ENCODE measurements at regions not wholly inside any gene's neighbourhood (a gene's known extent, or its start where the extent isn't known, plus 50 kb on each side); places are given as distances from the start of the nearest gene placed in this dataset.

GRCh38 chr22:48431014-48431413 lies 1396.7 kb downstream of the BRD1 start:
- Histone ChIP-seq H3K79me2 (ENCODE audit: insufficient read depth, low read length) (no peaks in the 10 kb centered on the region), H3K9me2 (replicated peaks; ENCODE audit: insufficient read depth, low read length) (no peaks in the 10 kb centered on the region), H3K4me3 (ENCODE audit: insufficient read depth, low read length, poor library complexity, severe bottlenecking) (no peak overlapping the region), H4K20me1 (ENCODE audit: low read depth, low read length) (no peaks in the 10 kb centered on the region), H3K9me3 (ENCODE audit: insufficient read depth, low read length) (no peaks in the 10 kb centered on the region), H3K27me3 (ENCODE audit: low read length) (no peaks in the 10 kb centered on the region), H3K36me3 (ENCODE audit: low read length) (no peaks in the 10 kb centered on the region), H3F3A (ENCODE audit: insufficient read depth) (no peaks in the 10 kb centered on the region), H2AFZ (ENCODE audit: low read depth, low read length, severe bottlenecking) (no peak overlapping the region), H3K9ac (ENCODE audit: low read length) (no peak overlapping the region), H3K4me2 (ENCODE audit: low read depth, low read length, poor library complexity, severe bottlenecking) (no peak overlapping the region), H3K27ac (ENCODE audit: low read depth, low read length) (no peak overlapping the region)
- TF ChIP-seq, protein P1, sequence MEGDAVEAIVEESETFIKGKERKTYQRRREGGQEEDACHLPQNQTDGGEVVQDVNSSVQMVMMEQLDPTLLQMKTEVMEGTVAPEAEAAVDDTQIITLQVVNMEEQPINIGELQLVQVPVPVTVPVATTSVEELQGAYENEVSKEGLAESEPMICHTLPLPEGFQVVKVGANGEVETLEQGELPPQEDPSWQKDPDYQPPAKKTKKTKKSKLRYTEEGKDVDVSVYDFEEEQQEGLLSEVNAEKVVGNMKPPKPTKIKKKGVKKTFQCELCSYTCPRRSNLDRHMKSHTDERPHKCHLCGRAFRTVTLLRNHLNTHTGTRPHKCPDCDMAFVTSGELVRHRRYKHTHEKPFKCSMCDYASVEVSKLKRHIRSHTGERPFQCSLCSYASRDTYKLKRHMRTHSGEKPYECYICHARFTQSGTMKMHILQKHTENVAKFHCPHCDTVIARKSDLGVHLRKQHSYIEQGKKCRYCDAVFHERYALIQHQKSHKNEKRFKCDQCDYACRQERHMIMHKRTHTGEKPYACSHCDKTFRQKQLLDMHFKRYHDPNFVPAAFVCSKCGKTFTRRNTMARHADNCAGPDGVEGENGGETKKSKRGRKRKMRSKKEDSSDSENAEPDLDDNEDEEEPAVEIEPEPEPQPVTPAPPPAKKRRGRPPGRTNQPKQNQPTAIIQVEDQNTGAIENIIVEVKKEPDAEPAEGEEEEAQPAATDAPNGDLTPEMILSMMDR (IDR thresholded peaks at IDR 0.05; ENCODE audit: insufficient read depth, low read length, poor library complexity, severe bottlenecking): no peak
- no peak for TF ChIP-seq EZH2phosphoT487 (conservative IDR thresholded peaks at IDR 0.05; ENCODE audit: low read length)

- Histone ChIP-seq H3K9me2 (replicated peaks; ENCODE audit: insufficient read depth, low read length) (no peaks in the 10 kb centered on the region), H3K9ac (ENCODE audit: low read length) (no peak overlapping the region), H3K4me3 (ENCODE audit: insufficient read depth, low read length, poor library complexity, severe bottlenecking) (no peak overlapping the region), H3K79me2 (ENCODE audit: insufficient read depth, low read length) (no peaks in the 10 kb centered on the region), H3K4me2 (ENCODE audit: low read depth, low read length, poor library complexity, severe bottlenecking) (no peak overlapping the region), H2AFZ (ENCODE audit: low read depth, low read length, severe bottlenecking) (no peak overlapping the region), H3K9me3 (ENCODE audit: insufficient read depth, low read length) (no peaks in the 10 kb centered on the region), H3K27me3 (ENCODE audit: low read length) (no peaks in the 10 kb centered on the region), H4K20me1 (ENCODE audit: low read depth, low read length) (no peaks in the 10 kb centered on the region), H3K27ac (ENCODE audit: low read depth, low read length) (no peak overlapping the region), H3F3A (ENCODE audit: insufficient read depth) (no peaks in the 10 kb centered on the region), H3K36me3 (ENCODE audit: low read length) (no peaks in the 10 kb centered on the region)
- no peak for TF ChIP-seq EZH2phosphoT487 (conservative IDR thresholded peaks at IDR 0.05; ENCODE audit: low read length)
- TF ChIP-seq, protein P1 (IDR thresholded peaks at IDR 0.05; ENCODE audit: insufficient read depth, low read length, poor library complexity, severe bottlenecking): no peak
Observed at GRCh38 chr22:48429446-48430020, 1398.1 kb downstream of the BRD1 start.

DNA sequence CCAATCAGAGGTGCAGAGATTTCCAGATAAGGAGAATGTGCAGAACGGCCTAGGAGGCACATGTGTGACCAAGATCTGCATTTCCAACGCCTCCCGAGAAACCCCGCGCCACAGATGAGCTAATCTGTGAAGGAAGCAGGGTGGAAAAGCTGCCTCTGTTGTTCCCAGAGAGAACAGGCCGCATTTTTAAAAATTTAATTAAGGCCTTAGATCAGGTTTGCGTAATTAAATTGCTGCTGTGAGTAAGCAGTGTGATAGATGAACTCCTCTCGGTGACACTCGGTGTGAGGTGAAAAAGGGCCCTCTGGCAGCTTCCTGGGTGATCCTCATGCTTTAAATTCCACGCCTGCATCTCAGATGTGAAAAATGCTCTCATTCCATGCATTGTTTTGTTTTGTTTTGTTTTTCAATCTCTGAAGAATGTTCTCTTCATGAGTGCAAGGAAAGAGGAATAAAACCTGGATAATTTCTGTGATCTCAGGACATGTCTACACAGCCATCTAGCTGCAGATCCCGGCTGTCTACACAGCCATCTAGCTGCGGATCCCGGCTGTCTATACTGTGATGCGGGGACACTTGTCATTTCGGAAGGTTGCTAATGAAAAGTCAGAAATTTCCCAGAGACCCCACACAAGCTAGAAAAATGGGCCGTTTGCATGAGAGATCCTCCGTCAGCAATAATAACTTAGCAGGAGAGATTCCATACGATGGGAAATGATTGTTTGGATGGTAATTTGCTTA lies 1398.9 kb downstream of the BRD1 start:
- Histone ChIP-seq H3K9me2 (replicated peaks; ENCODE audit: insufficient read depth, low read length) (no peaks in the 10 kb centered on the region), H3F3A (ENCODE audit: insufficient read depth) (no peaks in the 10 kb centered on the region), H2AFZ (ENCODE audit: low read depth, low read length, severe bottlenecking) (no peak overlapping the region), H3K9ac (ENCODE audit: low read length) (no peak overlapping the region), H3K27me3 (ENCODE audit: low read length) (no peaks in the 10 kb centered on the region), H3K4me2 (ENCODE audit: low read depth, low read length, poor library complexity, severe bottlenecking) (no peak overlapping the region), H3K27ac (ENCODE audit: low read depth, low read length) (no peak overlapping the region), H3K9me3 (ENCODE audit: insufficient read depth, low read length) (no peaks in the 10 kb centered on the region), H3K79me2 (ENCODE audit: insufficient read depth, low read length) (no peaks in the 10 kb centered on the region), H3K4me3 (ENCODE audit: insufficient read depth, low read length, poor library complexity, severe bottlenecking) (no peak overlapping the region), H3K36me3 (ENCODE audit: low read length) (no peaks in the 10 kb centered on the region), H4K20me1 (ENCODE audit: low read depth, low read length) (no peaks in the 10 kb centered on the region)
- no peak for TF ChIP-seq EZH2phosphoT487 (conservative IDR thresholded peaks at IDR 0.05; ENCODE audit: low read length)
- TF ChIP-seq, protein P1 (IDR thresholded peaks at IDR 0.05; ENCODE audit: insufficient read depth, low read length, poor library complexity, severe bottlenecking): no peak
